Skeletal muscle tissue (tissue), 3 donors: ENCODE measurements at regions not wholly inside any gene's neighbourhood (a gene's known extent, or its start where the extent isn't known, plus 50 kb on each side); places are given as distances from the start of the nearest gene placed in this dataset.

ENCODE experiments used
- H3K27ac ChIP-seq: one replicate; pipeline ENCODE4 v1.7.0; 2013; ENCODE audit warnings: mild to moderate bottlenecking, low read depth, low read length, inconsistent platforms
- H3K27me3 ChIP-seq, 3 donors: one replicate each; pipeline ENCODE4 v1.7.0; 2013; ENCODE audit warnings: low read length in 3 of 3; ENCODE audit not compliant: control insufficient read depth in 3 of 3, insufficient read depth in 3 of 3
- H3K36me3 ChIP-seq, 3 donors: one replicate each; pipeline ENCODE4 v1.7.0; 2013; ENCODE audit warnings: low read length in 3 of 3; ENCODE audit not compliant: control insufficient read depth in 3 of 3, insufficient read depth in 3 of 3
- H3K4me1 ChIP-seq, 3 donors: one replicate each; pipeline ENCODE4 v1.7.0; 2013; ENCODE audit warnings: low read length in 3 of 3, mild to moderate bottlenecking in 3 of 3; ENCODE audit not compliant: control insufficient read depth in 3 of 3, insufficient read depth in 3 of 3
- H3K4me3 ChIP-seq, 3 donors: one replicate each; pipeline ENCODE4 v1.7.0; 2013; ENCODE audit warnings: low read length in 3 of 3
- H3K9ac ChIP-seq, 3 donors: one replicate each; pipeline ENCODE4 v1.7.0; 2013; ENCODE audit warnings: low read length in 3 of 3, mild to moderate bottlenecking in 3 of 3, moderate library complexity in 2 of 3, low read depth in 1 of 3
- H3K9me3 ChIP-seq, 3 donors: one replicate each; pipeline ENCODE4 v1.7.0; 2013; ENCODE audit warnings: low read length in 3 of 3; ENCODE audit not compliant: control insufficient read depth in 3 of 3
- donor health status: Osteomylitis.

GRCh38 chr5:90173299-90174030 is 236.1 kb downstream of the CETN3 start:
- Histone ChIP-seq H3K9me3 (no peaks in the 10 kb centered on the region), H3K4me1 (peaks cover 0 to 11% (median 4%) of the 10 kb centered on the region in 3 donors), H3K27me3 (no peaks in the 10 kb centered on the region), H3K36me3 (no peaks in the 10 kb centered on the region), H3K4me3 (no peak overlapping the region), H3K9ac (no peak overlapping the region), H3K27ac (no peak overlapping the region)

GRCh38 chr5:90171466-90171865 is 238.1 kb downstream of the CETN3 start:
- Histone ChIP-seq H3K36me3 (no peaks in the 10 kb centered on the region), H3K4me1 (peaks cover 0 to 11% (median 4%) of the 10 kb centered on the region in 3 donors), H3K9me3 (no peaks in the 10 kb centered on the region), H3K9ac (no peak overlapping the region), H3K4me3 (no peak overlapping the region), H3K27ac (no peak overlapping the region), H3K27me3 (no peaks in the 10 kb centered on the region)

GRCh38 chr5:90170261-90170660 is 239.3 kb downstream of the CETN3 start:
- no peaks in the 10 kb centered on the region for H3K9me3 ChIP-seq
- H3K9ac ChIP-seq = no peak overlapping the region
- peaks cover 0 to 11% (median 4%) of the 10 kb centered on the region in 3 donors for H3K4me1 ChIP-seq
- no peaks in the 10 kb centered on the region for H3K36me3 ChIP-seq
- no peak overlapping the region for H3K4me3 ChIP-seq
- no peaks in the 10 kb centered on the region for H3K27me3 ChIP-seq
- no peak overlapping the region for H3K27ac ChIP-seq

- H3K9me3 ChIP-seq = no peaks in the 10 kb centered on the region
- H3K27me3 ChIP-seq = no peaks in the 10 kb centered on the region
- H3K36me3 ChIP-seq = no peaks in the 10 kb centered on the region
- H3K4me1 ChIP-seq = peaks cover 0 to 11% (median 4%) of the 10 kb centered on the region in 3 donors
- H3K9ac ChIP-seq = no peak overlapping the region
- H3K27ac ChIP-seq = no peak overlapping the region
- H3K4me3 ChIP-seq = no peak overlapping the region
Observed at GRCh38 chr5:90169078-90169477, 240.5 kb downstream of the CETN3 start.

GRCh38 chr5:90168399-90168798 is 241.2 kb downstream of the CETN3 start:
- H3K4me3 ChIP-seq = no peak overlapping the region
- no peaks in the 10 kb centered on the region for H3K9me3 ChIP-seq
- peaks cover 0 to 11% (median 4%) of the 10 kb centered on the region in 3 donors for H3K4me1 ChIP-seq
- no peak overlapping the region for H3K9ac ChIP-seq
- H3K36me3 ChIP-seq = no peaks in the 10 kb centered on the region
- H3K27ac ChIP-seq = no peak overlapping the region
- no peaks in the 10 kb centered on the region for H3K27me3 ChIP-seq

DNA sequence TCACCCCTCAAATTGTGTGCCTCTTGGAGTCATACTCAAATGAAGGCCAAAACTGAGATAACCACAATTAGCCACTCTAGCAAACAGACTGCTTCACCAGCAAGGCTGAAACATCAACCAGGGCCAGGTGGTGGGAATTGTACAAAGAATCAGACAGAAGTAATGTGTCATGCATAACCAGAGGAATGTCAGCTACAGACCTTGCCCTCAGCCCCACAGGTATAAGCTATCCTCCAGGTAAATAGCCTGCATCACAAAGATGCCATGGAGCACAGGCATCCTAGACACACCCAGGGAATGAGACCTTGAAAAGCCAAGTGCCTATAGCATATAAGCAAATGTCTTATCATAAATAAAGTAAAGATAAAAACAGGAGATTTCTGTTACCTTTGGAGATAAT is 242.7 kb downstream of the CETN3 start:
- Histone ChIP-seq H3K9me3 (no peaks in the 10 kb centered on the region), H3K36me3 (no peaks in the 10 kb centered on the region), H3K4me3 (no peak overlapping the region), H3K4me1 (peaks cover 0 to 11% (median 4%) of the 10 kb centered on the region in 3 donors), H3K27me3 (no peaks in the 10 kb centered on the region), H3K9ac (no peak overlapping the region), H3K27ac (no peak overlapping the region)

GRCh38 chr5:90162324-90162723 is 247.2 kb downstream of the CETN3 start:
- H3K4me1 ChIP-seq = no peaks in the 10 kb centered on the region
- H3K4me3 ChIP-seq = no peak overlapping the region
- H3K9me3 ChIP-seq = no peaks in the 10 kb centered on the region
- no peaks in the 10 kb centered on the region for H3K27me3 ChIP-seq
- H3K36me3 ChIP-seq = no peaks in the 10 kb centered on the region
- no peak overlapping the region for H3K9ac ChIP-seq
- no peak overlapping the region for H3K27ac ChIP-seq

- H3K4me1 ChIP-seq = no peaks in the 10 kb centered on the region
- H3K4me3 ChIP-seq = no peak overlapping the region
- no peaks in the 10 kb centered on the region for H3K27me3 ChIP-seq
- no peak overlapping the region for H3K9ac ChIP-seq
- no peak overlapping the region for H3K27ac ChIP-seq
- H3K9me3 ChIP-seq = no peaks in the 10 kb centered on the region
- no peaks in the 10 kb centered on the region for H3K36me3 ChIP-seq
Observed at GRCh38 chr5:90161414-90161813, 248.1 kb downstream of the CETN3 start.

- H3K27me3 ChIP-seq = no peaks in the 10 kb centered on the region
- H3K9ac ChIP-seq = no peak overlapping the region
- H3K36me3 ChIP-seq = no peaks in the 10 kb centered on the region
- no peak overlapping the region for H3K27ac ChIP-seq
- H3K9me3 ChIP-seq = no peaks in the 10 kb centered on the region
- H3K4me1 ChIP-seq = no peaks in the 10 kb centered on the region
- no peak overlapping the region for H3K4me3 ChIP-seq
Observed at GRCh38 chr5:90158131-90158530, 251.4 kb downstream of the CETN3 start.

DNA sequence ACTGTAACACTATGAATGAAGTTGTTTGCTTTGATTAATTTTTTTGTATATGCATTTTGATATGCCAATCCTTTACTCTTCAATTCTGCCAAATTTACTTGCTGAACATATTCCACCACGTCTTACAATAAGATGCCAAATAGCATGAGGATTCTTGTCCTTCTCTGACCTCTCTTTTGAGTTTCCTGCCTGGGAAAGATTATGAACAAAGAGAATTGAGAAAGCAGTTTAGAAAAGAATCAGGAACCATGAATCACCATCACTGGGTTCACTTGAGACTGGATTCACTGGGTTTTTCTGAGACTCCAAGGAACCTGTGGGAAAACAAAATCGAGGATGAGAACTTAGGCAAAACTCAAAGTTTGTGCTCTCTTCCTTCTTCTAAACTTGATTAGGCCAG is 256.5 kb downstream of the CETN3 start:
- H3K27me3 ChIP-seq = no peaks in the 10 kb centered on the region
- H3K27ac ChIP-seq = no peak overlapping the region
- no peak overlapping the region for H3K4me3 ChIP-seq
- H3K9ac ChIP-seq = no peak overlapping the region
- no peaks in the 10 kb centered on the region for H3K9me3 ChIP-seq
- no peaks in the 10 kb centered on the region for H3K36me3 ChIP-seq
- H3K4me1 ChIP-seq = no peaks in the 10 kb centered on the region
